PC-9 (cell line): ENCODE measurements at regions not wholly inside any gene's neighbourhood (a gene's known extent, or its start where the extent isn't known, plus 50 kb on each side); places are given as distances from the start of the nearest gene placed in this dataset.
"Not testable (repeated sequence)": the region's sequence is repeated elsewhere in the genome, so short reads cannot be mapped to it uniquely, and the experiment has no call there.

Experiments
- CTCF ChIP-seq: fragments of 200-600 bp; sonication (generic); conservative IDR thresholded peaks from 2 replicates; pipeline ENCODE4 v1.6.1; 2017; ENCODE audit warnings: mixed run types, antibody characterized with exemption, mild to moderate bottlenecking, moderate library complexity
- EZH2 ChIP-seq: fragments of 200-600 bp; sonication (generic); IDR thresholded peaks from 2 replicates; pipeline ENCODE4 v1.8.0; 2017; ENCODE audit warnings: antibody characterized with exemption, low read depth

GRCh38 chr2:179314729-179315128 lies 50.1 kb upstream of the SESTD1 start:
- not testable (repeated sequence) for TF ChIP-seq CTCF, EZH2
